ENCODE measurements at regions not wholly inside any gene's neighbourhood (a gene's known extent, or its start where the extent isn't known, plus 50 kb on each side); places are given as distances from the start of the nearest gene placed in this dataset.

GRCh38 chr14:101475456-101476257, 85.6 kb upstream of the DIO3 start:
- 62 to 68% methylated on average over 26 of the region's 26 CpGs for WGBS, 2 donors
- intact Hi-C loops (cut with DNase I), result no loop called here
- DNase-seq, result no peak

GRCh38 chr14:101476258-101476915, 84.9 kb upstream of the DIO3 start:
- Histone ChIP-seq H3K4me1 (no peaks in the 10 kb centered on the region), H3K4me3 (no peak overlapping the region), H3K27ac (no peak overlapping the region), H3K36me3 (no peaks in the 10 kb centered on the region), H3K9me3 (no peaks in the 10 kb centered on the region), H3K27me3 (peaks cover 0 to 42% (median 30%) of the 10 kb centered on the region in 7 donors)
- 78 to 80% methylated on average over 9 of the region's 9 CpGs for WGBS, 2 donors
- intact Hi-C loops (cut with DNase I), result no loop called here
- TF ChIP-seq, protein P1, sequence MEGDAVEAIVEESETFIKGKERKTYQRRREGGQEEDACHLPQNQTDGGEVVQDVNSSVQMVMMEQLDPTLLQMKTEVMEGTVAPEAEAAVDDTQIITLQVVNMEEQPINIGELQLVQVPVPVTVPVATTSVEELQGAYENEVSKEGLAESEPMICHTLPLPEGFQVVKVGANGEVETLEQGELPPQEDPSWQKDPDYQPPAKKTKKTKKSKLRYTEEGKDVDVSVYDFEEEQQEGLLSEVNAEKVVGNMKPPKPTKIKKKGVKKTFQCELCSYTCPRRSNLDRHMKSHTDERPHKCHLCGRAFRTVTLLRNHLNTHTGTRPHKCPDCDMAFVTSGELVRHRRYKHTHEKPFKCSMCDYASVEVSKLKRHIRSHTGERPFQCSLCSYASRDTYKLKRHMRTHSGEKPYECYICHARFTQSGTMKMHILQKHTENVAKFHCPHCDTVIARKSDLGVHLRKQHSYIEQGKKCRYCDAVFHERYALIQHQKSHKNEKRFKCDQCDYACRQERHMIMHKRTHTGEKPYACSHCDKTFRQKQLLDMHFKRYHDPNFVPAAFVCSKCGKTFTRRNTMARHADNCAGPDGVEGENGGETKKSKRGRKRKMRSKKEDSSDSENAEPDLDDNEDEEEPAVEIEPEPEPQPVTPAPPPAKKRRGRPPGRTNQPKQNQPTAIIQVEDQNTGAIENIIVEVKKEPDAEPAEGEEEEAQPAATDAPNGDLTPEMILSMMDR (IDR thresholded peaks at IDR 0.05), result no peak
- DNase-seq (no peak), ATAC-seq (peak in 1 of 8 donors; percentile 10)

More at GRCh38 chr14:101475456-101476257, 85.6 kb upstream of the DIO3 start:
- no peaks in the 10 kb centered on the region for H3K4me1 ChIP-seq
- peak overlapping the region in 1 of 10 donors; percentile 31 for H3K27ac ChIP-seq
- H3K4me3 ChIP-seq, result no peak overlapping the region
- peaks cover 0 to 42% (median 26%) of the 10 kb centered on the region in 7 donors for H3K27me3 ChIP-seq
- ATAC-seq, result peak in 6 of 8 donors; percentile 34 to 79 (median 64)
- H3K9me3 ChIP-seq, result no peaks in the 10 kb centered on the region
- TF ChIP-seq, protein P1 (IDR thresholded peaks at IDR 0.05), result no peak
- H3K36me3 ChIP-seq, result no peaks in the 10 kb centered on the region

DNA sequence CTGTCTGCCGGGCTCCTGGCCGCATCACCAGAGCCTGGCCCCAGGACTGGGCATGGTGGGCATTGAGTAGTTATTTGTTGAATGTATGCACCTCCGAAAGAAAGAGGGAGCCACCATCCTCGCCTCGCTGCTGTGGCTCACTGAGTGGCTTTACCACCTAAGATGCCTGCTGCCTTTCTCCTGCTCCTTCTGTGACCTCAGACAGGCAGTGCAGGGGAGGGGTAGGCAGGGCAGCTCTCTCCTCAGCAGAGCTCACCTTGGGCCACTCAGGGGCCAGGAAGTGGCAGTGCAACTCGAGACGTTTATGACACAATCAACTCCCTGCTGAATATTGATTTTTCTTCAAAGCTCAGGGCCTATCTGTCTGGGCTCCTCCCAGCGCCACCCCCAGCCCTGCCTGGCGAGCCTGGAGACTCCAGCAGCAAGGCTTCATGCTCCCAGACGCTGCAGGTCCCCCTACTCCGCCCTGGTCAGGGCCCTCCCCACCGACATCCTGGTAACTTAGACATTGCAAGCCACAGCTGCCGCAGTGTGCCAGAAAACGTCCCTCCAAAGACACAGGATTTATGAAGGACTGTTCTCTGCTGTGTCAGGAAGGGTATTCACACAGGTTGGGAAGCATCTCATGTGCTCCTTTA, 84.3 kb upstream of the DIO3 start:
- H3K27ac ChIP-seq, result no peak overlapping the region
- peaks cover 0 to 3% (median 0%) of the 10 kb centered on the region in 11 donors for H3K9me3 ChIP-seq
- TF ChIP-seq, protein P1 (IDR thresholded peaks at IDR 0.05), result no peak
- 47 to 52% methylated on average over 14 of the region's 14 CpGs for WGBS, 2 donors
- H3K36me3 ChIP-seq, result no peaks in the 10 kb centered on the region
- DNase-seq (no peak), ATAC-seq (no peak)
- no peaks in the 10 kb centered on the region for H3K4me1 ChIP-seq
- H3K4me3 ChIP-seq, result no peak overlapping the region
- peaks cover 0 to 48% (median 30%) of the 10 kb centered on the region in 7 donors for H3K27me3 ChIP-seq
- intact Hi-C loops (cut with DNase I), result no loop called here

- Histone ChIP-seq H3K27ac (no peak overlapping the region), H3K9me3 (peaks cover 0 to 8% (median 0%) of the 10 kb centered on the region in 11 donors), H3K4me1 (no peaks in the 10 kb centered on the region), H3K36me3 (no peaks in the 10 kb centered on the region), H3K27me3 (peaks cover 0 to 54% (median 32%) of the 10 kb centered on the region in 7 donors), H3K4me3 (no peak overlapping the region)
- TF ChIP-seq, protein P1 (IDR thresholded peaks at IDR 0.05), result no peak
- DNase-seq (no peak), ATAC-seq (no peak)
- intact Hi-C loops (cut with DNase I), result no loop called here
- WGBS, 2 donors, result 74 to 83% methylated on average over 5 of the region's 5 CpGs
These were observed 83.6 kb upstream of the DIO3 start for GRCh38 chr14:101477648-101478047.
